ENCODE measurements at regions not wholly inside any gene's neighbourhood (a gene's known extent, or its start where the extent isn't known, plus 50 kb on each side); places are given as distances from the start of the nearest gene placed in this dataset.

- H3K9me1 ChIP-seq (ENCODE audit: insufficient read depth, low read length), result no peaks in the 10 kb centered on the region
- H3K18ac ChIP-seq (ENCODE audit: low read depth, low read length), result no peak overlapping the region
- no peak overlapping the region for H3K9ac ChIP-seq (ENCODE audit: low read depth, low read length)
- no peak overlapping the region for H4K8ac ChIP-seq (ENCODE audit: low read depth in 2 of 2, low read length in 2 of 2)
- no peak overlapping the region for H2BK5ac ChIP-seq (ENCODE audit: low read depth, low read length, poor library complexity, severe bottlenecking)
- H2BK15ac ChIP-seq (ENCODE audit: low read depth, low read length), result no peak overlapping the region
- no peak overlapping the region for H4K91ac ChIP-seq (ENCODE audit: insufficient read depth, low read depth, low read length)
- intact Hi-C loops (cut with micrococcal nuclease), result no loop called here
- no peaks in the 10 kb centered on the region for H3K79me1 ChIP-seq (ENCODE audit: low read depth in 1 of 2, low read length in 2 of 2)
- no peak overlapping the region for H3K4me2 ChIP-seq (ENCODE audit: low read depth, low read length)
- no peak overlapping the region for H3K14ac ChIP-seq (replicated peaks; ENCODE audit: low read depth, low read length)
- TF ChIP-seq, protein P1, sequence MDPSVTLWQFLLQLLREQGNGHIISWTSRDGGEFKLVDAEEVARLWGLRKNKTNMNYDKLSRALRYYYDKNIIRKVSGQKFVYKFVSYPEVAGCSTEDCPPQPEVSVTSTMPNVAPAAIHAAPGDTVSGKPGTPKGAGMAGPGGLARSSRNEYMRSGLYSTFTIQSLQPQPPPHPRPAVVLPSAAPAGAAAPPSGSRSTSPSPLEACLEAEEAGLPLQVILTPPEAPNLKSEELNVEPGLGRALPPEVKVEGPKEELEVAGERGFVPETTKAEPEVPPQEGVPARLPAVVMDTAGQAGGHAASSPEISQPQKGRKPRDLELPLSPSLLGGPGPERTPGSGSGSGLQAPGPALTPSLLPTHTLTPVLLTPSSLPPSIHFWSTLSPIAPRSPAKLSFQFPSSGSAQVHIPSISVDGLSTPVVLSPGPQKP (IDR thresholded peaks at IDR 0.05; ENCODE audit: borderline replicate concordance, low read depth, low read length), result no peak
- TF ChIP-seq MAFK (IDR thresholded peaks at IDR 0.05; ENCODE audit: low read depth, low read length) (no peak), RAD21 (IDR thresholded peaks at IDR 0.05; ENCODE audit: low read length) (no peak), RCOR1 (IDR thresholded peaks at IDR 0.05; ENCODE audit: insufficient replicate concordance, low read length) (no peak), USF2 (IDR thresholded peaks at IDR 0.05; ENCODE audit: low read depth, low read length) (no peak), CHD1 (IDR thresholded peaks at IDR 0.05; ENCODE audit: low read depth, low read length) (no peak)
- TF ChIP-seq, protein P2, sequence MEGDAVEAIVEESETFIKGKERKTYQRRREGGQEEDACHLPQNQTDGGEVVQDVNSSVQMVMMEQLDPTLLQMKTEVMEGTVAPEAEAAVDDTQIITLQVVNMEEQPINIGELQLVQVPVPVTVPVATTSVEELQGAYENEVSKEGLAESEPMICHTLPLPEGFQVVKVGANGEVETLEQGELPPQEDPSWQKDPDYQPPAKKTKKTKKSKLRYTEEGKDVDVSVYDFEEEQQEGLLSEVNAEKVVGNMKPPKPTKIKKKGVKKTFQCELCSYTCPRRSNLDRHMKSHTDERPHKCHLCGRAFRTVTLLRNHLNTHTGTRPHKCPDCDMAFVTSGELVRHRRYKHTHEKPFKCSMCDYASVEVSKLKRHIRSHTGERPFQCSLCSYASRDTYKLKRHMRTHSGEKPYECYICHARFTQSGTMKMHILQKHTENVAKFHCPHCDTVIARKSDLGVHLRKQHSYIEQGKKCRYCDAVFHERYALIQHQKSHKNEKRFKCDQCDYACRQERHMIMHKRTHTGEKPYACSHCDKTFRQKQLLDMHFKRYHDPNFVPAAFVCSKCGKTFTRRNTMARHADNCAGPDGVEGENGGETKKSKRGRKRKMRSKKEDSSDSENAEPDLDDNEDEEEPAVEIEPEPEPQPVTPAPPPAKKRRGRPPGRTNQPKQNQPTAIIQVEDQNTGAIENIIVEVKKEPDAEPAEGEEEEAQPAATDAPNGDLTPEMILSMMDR (conservative IDR thresholded peaks at IDR 0.05; ENCODE audit: low read depth, low read length), result no peak
- no peaks in the 10 kb centered on the region for H3K27me3 ChIP-seq (ENCODE audit: control insufficient read depth, insufficient read depth, low read length)
- BruUV-seq (replicated peaks), result no TSS peak
- H2AK5ac ChIP-seq (ENCODE audit: low read depth, low read length), result no peak overlapping the region
- WGBS, 2 experiments (ENCODE audit: extremely low coverage in 2 of 2, insufficient read length in 1 of 2), result no CpG with 5 or more reads among the region's 1 CpG
- no peak overlapping the region for H2AK9ac ChIP-seq (replicated peaks; ENCODE audit: low read depth, low read length, poor library complexity)
- no peaks in the 10 kb centered on the region for H3K9me3 ChIP-seq (ENCODE audit: control insufficient read depth, insufficient read depth, low read length)
- H3K4me3 ChIP-seq (ENCODE audit: insufficient read depth, low read depth, low read length), result no peak overlapping the region
- in situ Hi-C loops (cut with MboI; ENCODE audit: low sequenced_read_pairs), result no loop called here
- DNase-seq, result peak; percentile 11
- H2AFZ ChIP-seq (replicated peaks; ENCODE audit: low read length, poor library complexity), result no peak overlapping the region
- H3K4me1 ChIP-seq (ENCODE audit: control insufficient read depth, insufficient read depth, low read length), result peaks cover 2% of the 10 kb centered on the region; the same call in 1 of the 2 replicates
- H3K27ac ChIP-seq (ENCODE audit: insufficient read depth, low read length), result no peak overlapping the region
- dilution Hi-C loops (cut with HindIII; ENCODE audit: low sequenced_read_pairs, unreplicated experiment), result no loop called here
- H2BK20ac ChIP-seq (ENCODE audit: low read depth, low read length), result no peak overlapping the region
- H3K23ac ChIP-seq (ENCODE audit: low read depth, low read length), result no peak overlapping the region
- ATAC-seq (ENCODE audit: low read depth), result no peak
- CTCF ChIA-PET, result no interaction called here
- no peak overlapping the region for H4K5ac ChIP-seq (ENCODE audit: low read depth, low read length)
- no peaks in the 10 kb centered on the region for H4K20me1 ChIP-seq (ENCODE audit: insufficient read depth, low read length)
- no peaks in the 10 kb centered on the region for H3K36me3 ChIP-seq (ENCODE audit: control insufficient read depth, insufficient read depth, low read length)
- POLR2A ChIA-PET (ENCODE audit: unreplicated experiment), result no interaction called here
- no peak overlapping the region for H3K56ac ChIP-seq (ENCODE audit: extremely low read depth, insufficient read depth, low read length)
- H3K4ac ChIP-seq (ENCODE audit: low read depth, low read length), result no peak overlapping the region
- no peak overlapping the region for H2BK120ac ChIP-seq (ENCODE audit: low read depth, low read length)
These were observed 556.3 kb upstream of the RGMB start for GRCh38 chr5:98217138-98217537.
